H9 (cell line): ENCODE measurements at regions not wholly inside any gene's neighbourhood (a gene's known extent, or its start where the extent isn't known, plus 50 kb on each side); places are given as distances from the start of the nearest gene placed in this dataset.

ENCODE experiments used
- DNase-seq: peaks from one replicate; pipeline ENCODE4 v3.0.0-alpha.2; 2017
- H2AFZ ChIP-seq: one replicate; pipeline ENCODE4 v1.6.1; 2013; ENCODE audit warnings: mild to moderate bottlenecking, low read length, control low read depth, moderate library complexity
- H2AK5ac ChIP-seq: 2 replicates; pipeline ENCODE4 v1.6.1; 2013; ENCODE audit warnings: low read length, control low read depth, mixed read lengths; ENCODE audit not compliant: insufficient read length
- H2BK120ac ChIP-seq: one replicate; pipeline ENCODE4 v1.6.1; 2013; ENCODE audit warnings: low read depth, mild to moderate bottlenecking, low read length, control low read depth, inconsistent platforms; ENCODE audit not compliant: poor library complexity, severe bottlenecking
- H2BK12ac ChIP-seq: 2 replicates; pipeline ENCODE4 v1.6.1; 2013; ENCODE audit warnings: low read length, control low read depth, mixed read lengths, low read depth; ENCODE audit not compliant: insufficient read length
- H2BK15ac ChIP-seq: 2 replicates; pipeline ENCODE4 v1.6.1; 2013; ENCODE audit warnings: low read depth, low read length, control low read depth
- H2BK20ac ChIP-seq: one replicate; pipeline ENCODE4 v1.6.1; 2013; ENCODE audit warnings: low read depth, mild to moderate bottlenecking, low read length, control low read depth, inconsistent platforms; ENCODE audit not compliant: poor library complexity, severe bottlenecking
- H2BK5ac ChIP-seq: 2 replicates; pipeline ENCODE4 v1.6.1; 2013; ENCODE audit warnings: low read length, control low read depth, mixed read lengths; ENCODE audit not compliant: insufficient read length
- H3K14ac ChIP-seq: 2 replicates; pipeline ENCODE4 v1.6.1; 2013; ENCODE audit warnings: low read length, control low read depth; ENCODE audit not compliant: insufficient read depth
- H3K18ac ChIP-seq: 2 replicates; pipeline ENCODE4 v1.6.1; 2013; ENCODE audit warnings: low read depth, mild to moderate bottlenecking, mixed read lengths, low read length, control low read depth; ENCODE audit not compliant: insufficient read length
- H3K23ac ChIP-seq: 2 replicates; pipeline ENCODE4 v1.6.1; 2013; ENCODE audit warnings: low read length, control low read depth, mixed read lengths, low read depth; ENCODE audit not compliant: insufficient read length
- H3K23me2 ChIP-seq: 2 replicates; pipeline ENCODE4 v1.6.1; 2013; ENCODE audit warnings: low read depth, mild to moderate bottlenecking, mixed read lengths, low read length, control low read depth; ENCODE audit not compliant: insufficient read length, poor library complexity, severe bottlenecking
- H3K27ac ChIP-seq: 2 replicates; pipeline ENCODE4 v1.5.1; 2013; ENCODE audit warnings: low read length, control low read depth, mixed read lengths, low read depth; ENCODE audit not compliant: insufficient read length
- H3K27me3 ChIP-seq: 2 replicates; pipeline ENCODE4 v1.6.1; 2013; ENCODE audit warnings: low read length, control low read depth, inconsistent platforms; ENCODE audit not compliant: insufficient read depth
- H3K4ac ChIP-seq: 2 replicates; pipeline ENCODE4 v1.6.1; 2013; ENCODE audit warnings: low read depth, mild to moderate bottlenecking, control low read depth, inconsistent platforms, low read length, moderate library complexity
- H3K4me1 ChIP-seq: 2 replicates; pipeline ENCODE4 v1.6.1; 2013; ENCODE audit warnings: low read length, control low read depth, inconsistent platforms; ENCODE audit not compliant: insufficient read depth
- H3K4me2 ChIP-seq: 2 replicates; pipeline ENCODE4 v1.6.1; 2013; ENCODE audit warnings: low read length, control low read depth, mixed read lengths; ENCODE audit not compliant: insufficient read length, insufficient read depth
- H3K56ac ChIP-seq: 2 replicates; pipeline ENCODE4 v1.6.1; 2013; ENCODE audit warnings: low read depth, mild to moderate bottlenecking, mixed read lengths, low read length, control low read depth; ENCODE audit not compliant: insufficient read length
- H3K79me1 ChIP-seq: 2 replicates; pipeline ENCODE4 v1.6.1; 2013; ENCODE audit warnings: low read depth, mild to moderate bottlenecking, moderate library complexity, low read length, control low read depth, inconsistent platforms; ENCODE audit not compliant: insufficient read depth, poor library complexity, severe bottlenecking
- H3K79me2 ChIP-seq: 2 replicates; pipeline ENCODE4 v1.6.1; 2013; ENCODE audit warnings: low read length, control low read depth, inconsistent platforms; ENCODE audit not compliant: insufficient read depth
- H3K9ac ChIP-seq: 2 replicates; pipeline ENCODE4 v1.6.1; 2013; ENCODE audit warnings: low read length, control low read depth, mixed read lengths; ENCODE audit not compliant: insufficient read length; ENCODE audit errors: extremely low read depth
- H3K9me3 ChIP-seq: one replicate; pipeline ENCODE4 v1.6.1; 2013; ENCODE audit warnings: low read depth, low read length, inconsistent platforms; ENCODE audit not compliant: control insufficient read depth
- H3T11ph ChIP-seq: one replicate; pipeline ENCODE4 v1.6.1; 2013; ENCODE audit warnings: mild to moderate bottlenecking, low read length, control low read depth, inconsistent platforms
- H4K20me1 ChIP-seq: one replicate; pipeline ENCODE4 v1.6.1; 2013; ENCODE audit not compliant: control insufficient read depth, insufficient read length, insufficient read depth
- H4K5ac ChIP-seq: 2 replicates; pipeline ENCODE4 v1.6.1; 2013; ENCODE audit warnings: low read depth, mild to moderate bottlenecking, mixed read lengths, low read length, control low read depth; ENCODE audit not compliant: insufficient read length
- H4K8ac ChIP-seq: replicated peaks from 2 replicates; pipeline ENCODE4 v1.6.1; 2013; ENCODE audit warnings: low read length, control low read depth, mixed read lengths, low read depth; ENCODE audit not compliant: insufficient read length
- H4K91ac ChIP-seq: 2 replicates; pipeline ENCODE4 v1.6.1; 2013; ENCODE audit warnings: low read depth, mild to moderate bottlenecking, moderate library complexity, mixed read lengths, low read length, control low read depth; ENCODE audit not compliant: insufficient read length
- H3K27ac Mint-ChIP-seq, 3 experiments: 2 replicates in 2 of 3; 3 replicates in 1 of 3; pipeline ENCODE4 v1.8.0; 2020 to 2021; ENCODE audit warnings: mixed read lengths in 3 of 3, mild to moderate bottlenecking in 1 of 3, moderate library complexity in 1 of 3
- H3K27me3 Mint-ChIP-seq: 2 replicates; pipeline ENCODE4 v1.8.0; 2021; ENCODE audit warnings: low read depth, mild to moderate bottlenecking, moderate library complexity, mixed read lengths
- H3K36me3 Mint-ChIP-seq, 3 experiments: 2 replicates in 2 of 3; 3 replicates in 1 of 3; pipeline ENCODE4 v1.8.0; 2020 to 2021; ENCODE audit warnings: low read depth in 3 of 3, mixed read lengths in 3 of 3; ENCODE audit not compliant: insufficient read depth in 1 of 3
- H3K4me1 Mint-ChIP-seq, 2 experiments: 2 replicates each; pipeline ENCODE4 v1.8.0; 2020; ENCODE audit warnings: mixed read lengths in 2 of 2
- H3K4me3 Mint-ChIP-seq, 2 experiments: 2 replicates in 1 of 2; 3 replicates in 1 of 2; pipeline ENCODE4 v1.8.0; 2020 to 2021; ENCODE audit warnings: mild to moderate bottlenecking in 2 of 2, mixed read lengths in 2 of 2, moderate library complexity in 1 of 2
- H3K9me3 Mint-ChIP-seq, 2 experiments: 2 replicates in 1 of 2; 3 replicates in 1 of 2; pipeline ENCODE4 v1.8.0; 2020; ENCODE audit warnings: mild to moderate bottlenecking in 2 of 2, mixed read lengths in 2 of 2, moderate library complexity in 1 of 2
- CTCF ChIP-seq: fragments of 200-600 bp; sonication (generic); conservative IDR thresholded peaks from 3 replicates; pipeline ENCODE4 v1.8.0; 2021; ENCODE audit warnings: antibody characterized with exemption, mild to moderate bottlenecking
- WGBS: extraction: QIAGEN DNeasy Blood & Tissue Kit; methylation state at CpG from one replicate; pipeline ENCODE4 v1.1.7; 2013; ENCODE audit warnings: missing lambda C conversion rate, low lambda C conversion rate, mixed read lengths; ENCODE audit not compliant: insufficient read length; ENCODE audit errors: extremely low coverage; 5-methylcytosine and 5-hydroxymethylcytosine counted together

GRCh38 chr5:136924490-136924889 is 559.1 kb upstream of the TRPC7 start:
- DNase-seq, result no peak
- no peaks in the 10 kb centered on the region for H3K9me3 ChIP-seq
- H3K9ac ChIP-seq, result no peak overlapping the region
- Mint-ChIP-seq H3K27me3 (no peaks in the 10 kb centered on the region), H3K9me3 (no peaks in the 10 kb centered on the region), H3K27ac (no peak overlapping the region), H3K4me1 (peaks cover 6 to 9% of the 10 kb centered on the region in 2 experiments), H3K4me3 (no peak overlapping the region), H3K36me3 (no peaks in the 10 kb centered on the region)
- H2AK5ac ChIP-seq, result no peak overlapping the region
- no peak overlapping the region for H3K56ac ChIP-seq
- H3K14ac ChIP-seq, result no peak overlapping the region
- WGBS, result no CpG with 5 or more reads among the region's 1 CpG
- H3K4me2 ChIP-seq, result no peak overlapping the region
- no peak for TF ChIP-seq CTCF
- no peak overlapping the region for H3K23ac ChIP-seq
- H3K18ac ChIP-seq, result no peak overlapping the region
- H2BK120ac ChIP-seq, result no peak overlapping the region
- H4K5ac ChIP-seq, result no peak overlapping the region
- no peak overlapping the region for H2AFZ ChIP-seq
- H2BK20ac ChIP-seq, result no peak overlapping the region
- H3K79me2 ChIP-seq, result no peaks in the 10 kb centered on the region; the same call in 1 of the 2 replicates
- H2BK5ac ChIP-seq, result no peak overlapping the region
- no peaks in the 10 kb centered on the region for H3K27me3 ChIP-seq
- H2BK15ac ChIP-seq, result no peak overlapping the region
- H3K4ac ChIP-seq, result no peak overlapping the region
- no peak overlapping the region for H3T11ph ChIP-seq
- no peak overlapping the region for H2BK12ac ChIP-seq
- H4K91ac ChIP-seq, result no peak overlapping the region
- no peaks in the 10 kb centered on the region for H3K23me2 ChIP-seq
- 0 out of 2 replicates have a peak, but pooled peaks cover 4% of the 10 kb centered on the region for H3K4me1 ChIP-seq
- H4K20me1 ChIP-seq, result no peaks in the 10 kb centered on the region
- no peak overlapping the region for H4K8ac ChIP-seq
- H3K27ac ChIP-seq, result no peak overlapping the region
- H3K79me1 ChIP-seq, result no peaks in the 10 kb centered on the region
